Right ventricle myocardium superior (tissue), 1 donor: ENCODE measurements at regions not wholly inside any gene's neighbourhood (a gene's known extent, or its start where the extent isn't known, plus 50 kb on each side); places are given as distances from the start of the nearest gene placed in this dataset.
A peak's percentile ranks its signal among the peaks of the same experiment; 100 is the strongest.
"Not testable (repeated sequence)": the region's sequence is repeated elsewhere in the genome, so short reads cannot be mapped to it uniquely, and the experiment has no call there.

Experiments
- ATAC-seq: fragments of 200-7000 bp; cut with Tn5 transposase; one replicate; pipeline ENCODE4 v1.9.1; 2020; ENCODE audit warnings: mild to moderate bottlenecking; ENCODE audit not compliant: poor library complexity
- DNase-seq: peaks from one replicate; pipeline ENCODE4 v3.0.0-alpha.2; 2020
- intact Hi-C: fragments of 100-400 bp; cut with DNase I; formaldehyde crosslinking; loops from one replicate; pipeline ENCODE4 v1.11.2; 2022
- donor health status: DM: no; HTN: yes; CAD: no; lungs with severe emphysema.

- intact Hi-C loops = no loop called here
- no peak for DNase-seq
- ATAC-seq = no peak
These were observed 218.1 kb upstream of the FOXP2 start for GRCh38 chr7:114196517-114196916.

- intact Hi-C loops = no loop called here
- ATAC-seq (no peak), DNase-seq (no peak)
These were observed 224.2 kb upstream of the FOXP2 start for GRCh38 chr7:114190387-114190786.

DNA sequence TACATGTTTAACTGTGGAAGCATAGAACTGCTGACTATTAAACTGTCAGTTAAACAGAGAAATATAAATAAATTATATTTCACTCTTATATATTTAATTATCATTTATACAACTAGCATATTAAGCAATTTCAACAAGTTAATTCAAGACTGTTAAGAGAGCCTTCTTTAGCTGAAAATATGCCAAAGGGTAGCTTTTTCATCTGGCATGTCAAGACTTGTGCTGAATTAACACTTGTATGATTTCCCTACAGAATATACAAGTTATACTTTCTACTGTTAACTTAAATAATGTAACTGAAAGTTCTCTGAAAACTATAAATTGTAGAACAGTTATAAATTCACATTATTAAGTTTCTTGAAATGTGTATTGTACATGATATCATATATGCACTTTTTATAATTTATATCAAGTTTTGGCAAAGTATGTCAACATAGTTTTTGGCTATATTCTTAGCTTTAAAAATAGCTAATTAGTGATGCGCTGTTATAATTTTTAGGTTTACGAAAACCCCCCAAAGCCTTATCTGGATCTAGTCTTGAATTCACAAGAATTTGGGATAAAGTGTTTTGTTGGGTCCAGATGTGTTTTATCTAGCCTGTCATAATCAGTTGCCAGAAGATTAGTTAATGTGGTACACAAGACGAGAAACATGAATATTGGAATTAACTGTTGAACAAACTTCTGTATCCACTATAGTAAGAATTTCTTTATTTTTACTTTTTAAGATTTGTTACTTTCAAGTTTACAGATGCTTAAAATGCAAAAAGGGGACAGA lies 231.1 kb upstream of the FOXP2 start:
- no peak for DNase-seq
- ATAC-seq = peak; percentile 65
- intact Hi-C loops = no loop called here

DNA sequence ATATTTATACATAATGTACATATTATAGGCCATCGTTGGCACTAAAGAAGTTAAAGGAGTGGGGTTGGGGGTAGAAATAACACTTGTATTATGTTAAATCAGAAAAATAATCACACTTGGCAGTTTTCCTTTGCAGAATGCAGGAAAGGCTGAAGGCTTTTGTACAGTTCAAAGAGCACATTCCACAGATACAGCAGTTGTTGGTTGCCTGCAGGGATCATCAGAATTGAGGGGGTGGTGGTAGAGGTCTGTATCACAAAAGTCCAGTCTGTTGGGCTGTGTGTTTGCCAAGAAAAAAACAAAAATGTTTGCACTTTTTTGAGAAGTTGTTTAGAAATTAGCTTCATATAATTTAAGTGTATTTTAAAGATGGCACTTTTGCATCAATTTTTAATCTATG lies 231.8 kb upstream of the FOXP2 start:
- ATAC-seq (peak; percentile 20), DNase-seq (no peak)
- intact Hi-C loops = no loop called here

GRCh38 chr7:114181280-114181679 lies 233.3 kb upstream of the FOXP2 start:
- intact Hi-C loops = no loop called here
- ATAC-seq = no peak

GRCh38 chr7:114180556-114181266 lies 233.9 kb upstream of the FOXP2 start:
- DNase-seq (no peak), ATAC-seq (no peak)
- intact Hi-C loops = no loop called here

More at GRCh38 chr7:114181280-114181679, 233.3 kb upstream of the FOXP2 start:
- no peak for DNase-seq

DNA sequence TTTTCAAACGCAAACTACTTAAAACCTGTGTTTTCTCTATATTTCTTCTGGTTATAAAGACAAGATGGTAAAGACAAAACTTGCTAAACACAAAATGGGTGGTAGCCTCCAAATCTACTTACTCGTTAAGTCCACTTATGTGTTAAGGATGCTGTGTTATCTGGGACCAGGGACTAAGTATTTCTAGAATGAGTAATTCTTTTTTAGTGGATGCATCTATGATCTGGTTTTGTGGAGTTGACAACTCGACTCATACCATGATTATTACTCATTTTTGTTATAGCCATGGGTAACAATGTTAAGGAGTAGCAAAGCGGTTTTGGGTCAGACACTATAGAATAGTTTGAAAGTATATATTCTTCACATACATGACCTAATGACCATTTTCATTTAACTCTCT lies 239.5 kb upstream of the FOXP2 start:
- ATAC-seq (no peak), DNase-seq (no peak)
- intact Hi-C loops = no loop called here

DNA sequence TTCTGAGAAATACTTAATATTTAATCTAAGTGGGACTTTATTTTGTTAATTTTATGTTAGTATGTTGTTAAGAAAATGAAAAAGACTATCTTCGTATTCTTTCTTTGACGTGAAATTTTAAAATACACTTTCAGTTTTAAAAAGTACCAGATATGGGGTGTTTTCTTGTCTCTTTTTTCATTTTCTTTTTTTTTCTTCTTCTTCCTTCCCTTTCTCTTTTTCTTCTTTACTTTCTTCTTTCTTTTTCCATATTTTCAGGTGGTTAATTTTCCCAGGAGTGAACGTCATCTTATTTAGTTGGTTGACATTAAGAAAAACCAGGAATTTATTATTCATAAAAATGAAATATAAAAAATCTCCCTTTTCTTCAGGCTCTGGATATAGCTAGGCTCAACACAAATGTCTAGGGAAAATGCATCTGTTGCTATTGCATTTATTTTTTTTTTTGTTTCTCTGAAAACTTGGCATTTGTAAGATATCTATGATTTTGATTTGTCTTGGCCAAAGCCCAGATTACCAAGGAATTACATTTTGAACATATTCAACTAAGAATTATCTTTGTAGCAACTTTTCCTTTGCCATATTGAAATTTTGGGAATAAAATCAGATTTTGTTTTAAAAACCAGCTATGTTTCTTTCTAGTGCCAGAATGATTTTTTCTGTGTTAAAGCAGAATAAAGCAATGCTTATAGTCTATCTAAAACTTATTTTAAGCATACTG lies 241.3 kb upstream of the FOXP2 start:
- ATAC-seq = no peak
- no peak for DNase-seq
- intact Hi-C loops = no loop called here

DNA sequence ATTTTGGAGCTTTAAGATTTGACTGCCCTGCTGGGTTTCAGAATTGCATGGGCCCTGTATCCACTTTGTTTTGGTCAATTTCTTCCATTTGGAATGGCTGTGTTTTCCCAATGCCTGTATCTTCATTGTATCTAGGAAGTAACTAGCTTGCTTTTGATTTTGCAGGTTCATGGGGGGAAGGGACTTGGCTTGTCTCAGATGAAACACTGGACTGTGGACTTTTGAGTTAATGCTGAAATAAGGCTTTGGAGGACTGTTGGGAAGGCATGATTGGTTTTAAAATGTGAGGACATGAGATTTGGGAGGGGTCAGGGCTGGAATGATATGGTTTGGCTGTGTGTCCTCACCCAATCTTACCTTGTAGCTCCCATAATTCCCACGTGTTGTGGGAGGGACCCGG lies 245.2 kb upstream of the FOXP2 start:
- intact Hi-C loops, ATAC-seq, DNase-seq: not testable (repeated sequence)

GRCh38 chr7:114160925-114161324 lies 242.1 kb upstream of the PPP1R3A start:
- intact Hi-C loops = no loop called here
- ATAC-seq (no peak), DNase-seq (no peak)

DNA sequence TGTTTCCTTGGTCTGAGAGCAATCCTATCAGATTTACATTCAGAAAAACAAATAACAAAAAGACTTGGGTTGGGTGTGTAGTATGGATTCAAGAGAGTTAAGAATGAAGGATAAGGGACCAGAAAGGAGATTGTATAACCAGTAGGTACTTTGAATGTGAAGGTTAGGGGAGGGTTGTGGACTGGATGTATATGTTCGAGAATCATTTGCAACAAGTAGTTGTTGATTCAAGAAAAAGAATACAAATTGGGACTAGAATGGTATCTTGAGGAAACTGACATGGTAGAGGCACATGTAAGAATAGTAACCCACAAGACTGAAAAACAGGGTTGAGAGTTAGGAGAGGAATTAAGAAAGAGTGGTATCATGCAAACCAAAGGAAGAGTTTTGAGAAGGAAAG lies 240.0 kb upstream of the PPP1R3A start:
- intact Hi-C loops = no loop called here
- DNase-seq (no peak), ATAC-seq (no peak)

GRCh38 chr7:114158275-114158674 lies 239.5 kb upstream of the PPP1R3A start:
- intact Hi-C loops = no loop called here
- ATAC-seq (no peak), DNase-seq (no peak)

DNA sequence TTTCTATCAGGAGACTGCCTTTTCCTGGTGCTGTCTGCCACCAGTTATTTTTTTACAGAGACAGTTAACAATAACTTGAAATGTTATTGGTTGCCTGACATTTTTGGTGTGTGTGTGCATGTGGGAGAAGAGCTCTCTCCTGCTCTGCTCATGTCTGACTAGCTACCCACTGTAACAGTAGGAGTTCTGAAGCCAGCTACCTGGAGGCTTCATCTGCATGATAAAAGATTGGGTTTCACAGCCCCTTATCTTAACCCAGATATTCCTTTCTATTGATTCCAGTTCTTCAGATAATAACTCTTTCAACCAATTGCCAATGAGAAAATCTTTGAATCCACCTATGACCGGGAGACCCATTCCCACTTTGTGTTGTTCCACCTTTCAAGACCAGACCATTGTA lies 237.4 kb upstream of the PPP1R3A start:
- no peak for ATAC-seq
- DNase-seq = no peak
- intact Hi-C loops = no loop called here

DNA sequence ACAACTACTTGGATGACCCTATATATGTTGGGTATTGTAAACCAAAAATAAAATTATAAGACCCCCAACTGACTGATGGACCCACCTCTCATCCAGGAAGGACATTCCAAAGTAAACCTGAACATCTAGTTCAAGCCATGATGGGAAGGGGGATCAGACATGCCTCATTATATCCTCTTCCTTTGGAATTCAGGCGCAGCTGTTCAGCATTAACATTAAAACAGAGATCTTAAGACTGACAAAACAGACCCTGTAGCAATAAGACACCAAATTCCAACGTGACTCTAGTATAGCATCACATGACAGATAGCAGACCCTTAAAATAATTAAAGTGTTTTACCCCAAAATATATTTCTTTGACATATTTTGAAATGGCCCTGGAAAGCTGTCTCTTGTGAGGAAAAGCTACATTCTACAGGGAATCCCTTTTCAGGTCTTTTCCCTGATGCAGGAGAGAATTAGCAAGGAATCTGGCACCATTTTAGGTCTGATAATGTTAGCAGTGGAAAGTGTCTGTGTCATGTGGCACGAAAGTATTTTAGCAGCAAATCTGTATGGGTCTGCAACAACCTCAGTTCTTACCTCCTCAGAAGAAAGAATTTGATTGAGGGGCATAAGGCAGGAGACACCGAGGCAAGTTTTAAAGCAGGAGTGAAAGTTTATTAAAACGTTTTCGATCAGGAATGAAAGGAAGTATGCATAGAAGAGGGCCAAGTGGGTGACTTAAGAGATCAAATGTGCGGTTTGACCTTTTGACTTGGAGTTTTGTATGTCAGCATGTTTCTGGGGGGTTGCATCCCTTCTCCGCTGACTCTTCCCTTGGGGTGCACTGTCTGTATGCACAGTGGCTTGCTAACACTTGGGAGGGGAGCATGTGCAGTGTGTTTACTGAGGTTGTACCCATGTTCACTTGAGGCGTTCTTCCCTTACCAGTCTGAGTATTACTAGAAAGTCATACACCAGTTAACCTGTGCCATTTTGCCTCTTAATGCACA lies 236.6 kb upstream of the PPP1R3A start:
- intact Hi-C loops = no loop called here
- no peak for DNase-seq
- ATAC-seq = no peak

DNA sequence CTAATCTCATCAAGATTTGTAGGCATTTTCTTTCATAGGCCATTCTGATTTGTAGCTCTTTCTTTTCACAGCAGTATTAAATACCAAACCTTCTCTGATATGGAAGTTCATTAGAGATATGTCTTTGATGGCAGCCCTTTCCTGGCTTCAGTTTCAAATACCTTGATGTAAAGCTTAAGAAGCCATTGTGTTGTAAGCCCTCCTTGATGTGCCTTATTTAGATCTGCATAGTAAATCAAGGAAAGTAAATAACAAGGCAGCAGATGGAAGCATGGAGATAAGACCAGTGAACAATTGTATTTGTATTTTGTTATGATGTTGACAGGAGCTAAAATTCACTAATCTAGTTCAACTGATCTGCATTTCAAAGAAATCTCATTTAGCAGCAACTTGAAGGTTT lies 234.9 kb upstream of the PPP1R3A start:
- ATAC-seq (no peak), DNase-seq (no peak)
- intact Hi-C loops = no loop called here

- intact Hi-C loops = no loop called here
These were observed 233.6 kb upstream of the PPP1R3A start for GRCh38 chr7:114152314-114152938.

DNA sequence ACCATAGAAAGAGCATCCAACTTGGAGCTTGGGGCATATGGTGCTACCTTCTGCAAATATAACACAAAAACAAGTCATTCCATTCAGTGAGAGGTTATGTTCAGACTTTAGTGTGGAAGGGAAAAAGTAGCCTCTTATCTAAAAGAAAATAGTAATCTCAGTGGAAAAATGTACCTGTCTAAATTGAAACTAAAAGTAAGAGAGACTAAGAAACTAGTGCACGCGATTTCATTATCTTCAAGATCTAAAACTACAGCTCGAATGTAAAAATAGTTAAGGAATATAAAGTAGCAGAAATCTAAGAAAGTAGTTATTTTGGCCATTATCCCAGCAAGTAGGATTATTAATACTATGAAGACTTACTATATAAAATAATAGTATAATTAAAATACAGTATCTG lies 233.0 kb upstream of the PPP1R3A start:
- ATAC-seq (no peak), DNase-seq (no peak)
- intact Hi-C loops = no loop called here

More at GRCh38 chr7:114152314-114152938, 233.6 kb upstream of the PPP1R3A start:
- ATAC-seq = no peak
- no peak for DNase-seq

- ATAC-seq = no peak
- intact Hi-C loops = no loop called here
- DNase-seq = no peak
These were observed 231.9 kb upstream of the PPP1R3A start for GRCh38 chr7:114150689-114151088.
